Thoracic aorta (tissue), 2 donors: ENCODE measurements at regions not wholly inside any gene's neighbourhood (a gene's known extent, or its start where the extent isn't known, plus 50 kb on each side); places are given as distances from the start of the nearest gene placed in this dataset.

Source experiments
- ATAC-seq: fragments of 150-250 bp; one replicate; pipeline ENCODE4 v1.8.0; 2017; ENCODE audit warnings: low read depth; ENCODE audit not compliant: insufficient number of reproducible peaks, low FRiP score
- DNase-seq: peaks from one replicate; pipeline ENCODE4 v3.0.0-alpha.2; 2020; ENCODE audit warnings: low spot score
- H3K27ac ChIP-seq, 2 donors: fragments of 200-600 bp; sonication (generic); 1 replicate in 1 of 2; 2 replicates in 1 of 2; pipeline ENCODE4 v1.5.1; 2016; ENCODE audit warnings: mild to moderate bottlenecking in 2 of 2, moderate library complexity in 2 of 2
- H3K27me3 ChIP-seq: fragments of 200-600 bp; sonication (generic); replicated peaks from 2 replicates; pipeline ENCODE4 v1.6.0; 2016; ENCODE audit warnings: mild to moderate bottlenecking; ENCODE audit not compliant: insufficient read depth
- H3K36me3 ChIP-seq: fragments of 200-600 bp; sonication (generic); one replicate; pipeline ENCODE4 v1.5.1; 2016
- H3K4me1 ChIP-seq, 2 donors: fragments of 200-600 bp; sonication (generic); 1 replicate in 1 of 2; 2 replicates in 1 of 2; pipeline versions ENCODE4 v1.5.1 to v1.6.0; 2016; ENCODE audit warnings: low read depth in 2 of 2, mild to moderate bottlenecking in 1 of 2; ENCODE audit not compliant: control insufficient read depth in 1 of 2
- H3K4me3 ChIP-seq: fragments of 200-600 bp; sonication (generic); 2 replicates; pipeline ENCODE4 v1.5.1; 2016; ENCODE audit warnings: mild to moderate bottlenecking
- H3K9me3 ChIP-seq: fragments of 200-600 bp; sonication (generic); 2 replicates; pipeline ENCODE4 v1.5.1; 2016
- CTCF ChIP-seq: fragments of 200-600 bp; sonication (generic); IDR thresholded peaks from one replicate; pipeline ENCODE4 v1.5.1; 2019; ENCODE audit warnings: antibody characterized with exemption

GRCh38 chr4:114465766-114466165, 132.8 kb upstream of the UGT8 start:
- H3K27me3 ChIP-seq: no peaks in the 10 kb centered on the region
- H3K36me3 ChIP-seq: no peaks in the 10 kb centered on the region
- H3K4me1 ChIP-seq: no peaks in the 10 kb centered on the region
- DNase-seq: no peak
- H3K4me3 ChIP-seq: no peak overlapping the region
- no peaks in the 10 kb centered on the region for H3K9me3 ChIP-seq
- no peak for ATAC-seq
- H3K27ac ChIP-seq: no peak overlapping the region
- no peak for TF ChIP-seq CTCF

GRCh38 chr4:114466299-114466698, 132.3 kb upstream of the UGT8 start:
- Histone ChIP-seq H3K9me3 (no peaks in the 10 kb centered on the region), H3K36me3 (no peaks in the 10 kb centered on the region), H3K27me3 (no peaks in the 10 kb centered on the region), H3K4me3 (no peak overlapping the region), H3K4me1 (no peaks in the 10 kb centered on the region), H3K27ac (no peak overlapping the region)
- ATAC-seq: no peak
- TF ChIP-seq CTCF: no peak
- no peak for DNase-seq

DNA sequence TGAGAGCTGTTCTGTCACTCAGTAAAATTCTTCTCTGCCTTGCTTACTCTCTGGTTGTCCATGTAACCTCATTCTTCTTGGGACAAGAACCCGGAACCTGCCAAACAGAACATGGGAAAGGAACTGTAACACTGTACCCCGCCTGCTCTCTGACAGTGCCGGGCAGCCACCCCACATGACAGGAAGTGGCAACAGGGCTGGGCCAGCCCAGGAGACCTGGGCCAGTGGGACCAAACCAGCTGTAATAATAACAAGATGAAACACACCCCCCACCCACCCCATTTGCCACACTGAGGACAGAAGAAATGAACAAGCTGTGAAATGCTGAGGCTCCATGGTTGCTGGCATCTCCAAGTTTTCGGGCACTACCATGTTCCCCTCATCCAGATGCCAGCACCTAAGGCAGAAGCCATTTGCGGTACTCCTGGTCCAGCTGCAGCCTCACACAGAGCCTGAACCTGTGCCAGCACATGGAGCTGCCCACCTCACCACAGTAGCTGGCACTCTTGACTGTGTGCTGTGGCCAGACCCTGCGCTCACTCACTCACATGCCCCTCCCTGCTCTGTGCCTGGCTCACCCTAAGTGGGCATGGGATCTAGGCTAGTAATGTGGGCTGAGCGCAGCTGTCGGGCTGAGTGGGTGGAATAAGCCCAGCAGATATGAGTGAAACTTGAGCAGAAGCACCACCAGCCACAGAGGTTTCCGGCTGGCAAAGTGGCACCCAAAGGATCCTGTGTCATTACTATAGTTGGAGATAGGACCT, 126.2 kb upstream of the UGT8 start:
- H3K9me3 ChIP-seq: no peaks in the 10 kb centered on the region
- H3K4me3 ChIP-seq: no peak overlapping the region
- ATAC-seq (no peak), DNase-seq (no peak)
- no peak overlapping the region for H3K27ac ChIP-seq
- no peaks in the 10 kb centered on the region for H3K27me3 ChIP-seq
- no peaks in the 10 kb centered on the region for H3K36me3 ChIP-seq
- no peak for TF ChIP-seq CTCF
- H3K4me1 ChIP-seq: no peaks in the 10 kb centered on the region

GRCh38 chr4:114474188-114474800, 124.3 kb upstream of the UGT8 start:
- no peak for TF ChIP-seq CTCF
- Histone ChIP-seq H3K4me1 (no peaks in the 10 kb centered on the region), H3K9me3 (no peaks in the 10 kb centered on the region), H3K27me3 (no peaks in the 10 kb centered on the region), H3K36me3 (no peaks in the 10 kb centered on the region), H3K27ac (no peak overlapping the region), H3K4me3 (no peak overlapping the region)
- DNase-seq: no peak
- no peak for ATAC-seq

GRCh38 chr4:114476310-114476709, 122.3 kb upstream of the UGT8 start:
- no peak overlapping the region for H3K4me3 ChIP-seq
- H3K4me1 ChIP-seq: no peaks in the 10 kb centered on the region
- H3K27me3 ChIP-seq: no peaks in the 10 kb centered on the region
- H3K9me3 ChIP-seq: no peaks in the 10 kb centered on the region
- DNase-seq (no peak), ATAC-seq (no peak)
- no peak overlapping the region for H3K27ac ChIP-seq
- no peak for TF ChIP-seq CTCF
- no peaks in the 10 kb centered on the region for H3K36me3 ChIP-seq
